D721Med (cell line): ENCODE measurements at regions not wholly inside any gene's neighbourhood (a gene's known extent, or its start where the extent isn't known, plus 50 kb on each side); places are given as distances from the start of the nearest gene placed in this dataset.

Experiments used
- DNase-seq: peaks from one replicate; pipeline ENCODE4 v3.0.0; 2011; ENCODE audit warnings: low spot score; ENCODE audit not compliant: insufficient read length
- FAIRE-seq: peaks from 2 replicates; lab custom pipeline; 2011; peaks lifted over from hg19 to GRCh38; lab: Jason Lieb, UNC
- TF ChIP-seq, protein P1 (sequence below): IDR thresholded peaks from 2 replicates; pipeline ENCODE4 v1.5.1; 2012; ENCODE audit warnings: mild to moderate bottlenecking, control low read depth; ENCODE audit not compliant: insufficient read depth; ENCODE audit errors: missing control alignments

DNA sequence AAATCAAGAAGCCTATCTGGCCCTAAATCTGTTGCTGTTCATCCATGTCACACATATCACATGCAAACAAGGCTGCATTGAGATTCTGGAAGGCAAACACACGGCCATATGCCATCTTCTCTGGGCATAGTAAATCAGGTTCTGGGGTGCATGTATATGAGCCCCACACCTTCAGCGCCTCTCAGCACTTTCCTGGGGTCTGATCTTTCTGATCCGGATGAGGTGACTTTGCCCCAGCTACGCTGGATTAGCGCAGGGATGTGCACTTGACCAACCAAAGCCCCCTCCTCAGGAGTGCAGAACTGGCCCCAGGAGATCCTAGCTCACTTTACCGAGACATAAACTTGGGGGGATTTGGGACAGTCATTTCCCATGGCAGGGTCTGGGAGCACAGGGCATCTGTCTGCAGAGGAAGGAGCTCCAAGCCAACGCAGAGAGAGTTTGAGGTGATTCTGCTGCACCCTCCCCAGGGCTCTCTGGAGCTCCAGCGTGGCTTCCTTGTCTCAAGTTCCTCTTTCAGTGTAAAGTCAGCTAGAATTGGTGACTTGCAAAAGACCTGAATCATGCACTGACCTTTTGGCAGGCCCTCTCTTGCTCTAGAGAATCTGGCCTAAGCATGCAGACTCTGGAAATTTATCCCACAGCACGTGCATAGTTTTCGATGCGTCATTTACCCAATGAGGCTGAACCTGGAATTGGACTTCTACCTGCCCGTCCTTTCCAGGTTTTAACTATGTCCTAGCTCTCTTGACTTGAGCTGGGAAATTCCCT lies 63.5 kb upstream of the KLF13 start:
- DNase-seq, result no peak
- TF ChIP-seq, protein P1, sequence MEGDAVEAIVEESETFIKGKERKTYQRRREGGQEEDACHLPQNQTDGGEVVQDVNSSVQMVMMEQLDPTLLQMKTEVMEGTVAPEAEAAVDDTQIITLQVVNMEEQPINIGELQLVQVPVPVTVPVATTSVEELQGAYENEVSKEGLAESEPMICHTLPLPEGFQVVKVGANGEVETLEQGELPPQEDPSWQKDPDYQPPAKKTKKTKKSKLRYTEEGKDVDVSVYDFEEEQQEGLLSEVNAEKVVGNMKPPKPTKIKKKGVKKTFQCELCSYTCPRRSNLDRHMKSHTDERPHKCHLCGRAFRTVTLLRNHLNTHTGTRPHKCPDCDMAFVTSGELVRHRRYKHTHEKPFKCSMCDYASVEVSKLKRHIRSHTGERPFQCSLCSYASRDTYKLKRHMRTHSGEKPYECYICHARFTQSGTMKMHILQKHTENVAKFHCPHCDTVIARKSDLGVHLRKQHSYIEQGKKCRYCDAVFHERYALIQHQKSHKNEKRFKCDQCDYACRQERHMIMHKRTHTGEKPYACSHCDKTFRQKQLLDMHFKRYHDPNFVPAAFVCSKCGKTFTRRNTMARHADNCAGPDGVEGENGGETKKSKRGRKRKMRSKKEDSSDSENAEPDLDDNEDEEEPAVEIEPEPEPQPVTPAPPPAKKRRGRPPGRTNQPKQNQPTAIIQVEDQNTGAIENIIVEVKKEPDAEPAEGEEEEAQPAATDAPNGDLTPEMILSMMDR, result no peak
- FAIRE-seq, result no peak

DNA sequence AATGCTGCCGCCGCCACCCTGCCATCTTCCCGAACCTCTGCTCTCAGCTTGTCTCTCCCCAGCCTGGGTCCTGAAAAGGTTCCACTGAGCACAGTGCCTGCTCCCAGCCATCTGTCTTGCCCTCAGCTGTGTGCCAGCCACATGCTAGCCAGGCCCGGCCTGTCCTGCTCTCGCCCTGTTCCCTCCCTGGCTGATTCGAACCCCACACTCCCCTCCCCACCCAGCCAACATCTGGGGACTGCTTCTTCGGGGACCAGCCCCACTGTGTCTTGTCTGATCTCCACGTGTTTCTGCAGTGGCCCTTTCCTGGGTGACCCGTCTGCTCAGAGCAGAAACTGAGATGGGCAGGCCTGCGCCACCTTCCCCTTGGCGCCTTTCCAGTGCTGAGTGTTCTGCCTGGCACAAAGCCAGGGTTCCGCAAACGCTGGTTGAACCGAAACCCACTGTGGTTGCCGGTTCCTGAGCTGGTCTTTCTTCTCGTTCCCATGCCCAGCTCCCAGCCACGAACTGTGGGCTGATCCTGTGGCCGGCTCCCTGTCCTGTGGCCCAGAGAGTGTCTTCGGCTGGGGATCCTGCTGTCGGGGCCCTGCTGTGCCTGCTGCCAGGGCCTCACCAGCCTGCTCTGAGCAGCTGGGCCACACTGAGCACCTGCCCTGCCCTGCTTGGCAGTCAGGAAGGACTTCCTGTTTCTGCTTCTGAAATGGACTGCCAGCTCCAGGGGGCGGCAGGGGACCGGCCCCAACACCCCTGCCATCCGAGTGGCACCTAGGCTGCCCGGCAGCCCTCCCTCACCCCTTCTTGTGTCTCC lies 62.7 kb upstream of the KLF13 start:
- TF ChIP-seq, protein P1, result no peak
- FAIRE-seq (no peak), DNase-seq (no peak)

DNA sequence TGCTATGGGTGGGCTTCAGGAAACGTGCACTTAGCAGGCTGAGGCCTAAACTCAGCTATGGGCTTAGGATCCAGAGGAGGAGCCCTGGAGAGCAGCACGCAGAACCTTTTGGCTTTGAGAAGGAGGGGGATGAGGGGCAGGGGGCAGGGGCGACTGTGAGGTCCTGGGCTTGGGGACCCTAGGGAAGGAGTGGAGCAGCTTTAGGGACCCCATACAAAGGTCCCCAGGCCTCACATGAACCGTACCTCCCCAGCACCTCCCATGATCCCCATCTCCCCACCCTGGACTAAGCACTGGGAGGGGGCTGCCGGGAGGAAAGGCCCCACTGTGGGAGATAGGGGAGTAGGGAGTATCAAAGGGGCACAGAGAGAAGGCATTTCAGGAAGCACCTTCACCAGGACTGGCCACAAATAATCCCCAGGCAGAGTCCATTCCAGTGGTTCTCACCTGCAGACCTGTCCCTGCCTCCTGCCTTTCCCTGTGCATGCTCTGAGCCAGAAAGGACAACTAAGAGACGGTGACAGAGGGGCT lies 62.0 kb upstream of the KLF13 start:
- FAIRE-seq (no peak), DNase-seq (no peak)
- TF ChIP-seq, protein P1, result no peak

DNA sequence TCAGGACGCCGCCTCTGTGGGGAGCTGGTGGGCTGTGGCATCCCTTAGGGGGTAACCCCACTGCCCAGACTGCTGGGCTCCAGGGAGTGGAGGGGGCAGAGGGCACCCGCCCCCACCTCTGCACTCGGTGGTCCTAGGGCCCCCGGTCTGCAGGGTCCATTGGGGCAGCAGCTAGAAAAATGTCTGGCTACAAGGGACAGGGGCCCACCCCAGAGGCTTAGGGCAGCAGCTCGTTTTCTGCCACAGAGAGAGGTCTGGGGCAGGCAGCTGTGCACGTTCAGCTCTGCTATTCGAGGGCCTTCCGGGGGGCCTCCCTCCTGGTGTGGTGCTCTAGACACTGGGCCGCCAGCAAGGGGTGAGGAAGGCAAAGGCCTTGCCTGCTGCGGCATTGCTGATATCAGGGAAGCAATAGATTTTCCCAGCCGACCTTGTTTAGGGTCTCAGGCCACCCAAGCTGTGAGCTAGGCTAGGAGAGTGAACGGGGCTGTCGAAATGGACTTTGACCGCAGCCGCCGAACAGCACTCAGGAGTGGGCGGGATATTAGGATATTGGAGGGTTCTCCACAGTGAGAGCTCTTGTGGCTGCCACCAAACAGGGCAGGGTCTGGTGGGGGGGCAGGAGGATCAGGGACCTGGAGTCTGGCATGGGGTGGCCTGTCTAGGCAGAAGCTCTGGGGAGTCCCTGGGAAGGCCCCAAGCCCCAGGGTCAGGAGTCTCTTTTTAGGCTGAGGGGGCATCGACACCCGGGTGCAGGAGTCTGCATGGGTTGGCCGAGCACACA lies 61.4 kb upstream of the KLF13 start:
- TF ChIP-seq, protein P1, result no peak
- DNase-seq, result no peak
- no peak for FAIRE-seq

DNA sequence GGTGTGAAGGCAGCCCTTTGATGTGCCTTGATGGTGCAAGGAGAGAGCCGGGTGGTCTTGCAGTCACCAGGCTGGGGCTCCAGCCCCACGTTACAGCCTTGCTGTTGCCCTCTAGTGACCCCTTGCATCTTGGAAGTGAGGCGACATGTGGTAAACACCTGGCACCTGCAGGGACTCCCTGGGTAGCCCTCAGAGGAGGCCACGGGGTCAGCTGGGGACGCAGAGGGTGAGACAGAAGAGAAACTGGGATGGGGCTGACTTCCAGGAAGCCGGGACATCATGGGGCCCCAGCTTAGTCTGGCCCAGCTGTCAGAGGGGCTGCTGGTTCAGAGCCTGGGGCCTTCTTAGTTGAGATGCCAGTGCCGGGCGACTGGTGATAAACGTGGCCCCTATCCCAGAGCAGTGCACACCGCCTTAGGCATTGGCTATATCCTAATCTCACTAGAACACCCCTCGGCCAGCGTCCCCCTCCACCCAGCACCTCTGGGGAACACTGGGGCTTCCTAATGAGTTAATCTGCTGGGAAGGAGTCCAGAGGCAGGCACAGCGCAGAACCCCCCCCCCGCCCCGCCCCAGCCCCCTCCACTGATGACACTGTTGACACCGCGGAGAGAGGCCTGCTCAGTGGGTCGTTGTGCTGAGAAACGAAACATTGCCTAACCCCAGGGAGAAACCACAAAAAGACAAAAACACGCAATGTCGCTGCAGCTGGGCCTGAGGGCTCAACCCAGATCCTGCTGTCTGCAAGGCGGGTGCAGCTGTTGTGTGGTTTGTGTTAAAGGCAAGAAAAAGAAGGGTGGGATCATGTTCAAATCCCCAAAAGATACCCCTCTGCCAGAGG lies 60.5 kb upstream of the KLF13 start:
- no peak for DNase-seq
- no peak for FAIRE-seq

More for the DNA sequence above, 60.5 kb upstream of the KLF13 start:
- TF ChIP-seq, protein P1, result no peak
